Fibroblast of lung (primary cell): ENCODE measurements at regions not wholly inside any gene's neighbourhood (a gene's known extent, or its start where the extent isn't known, plus 50 kb on each side); places are given as distances from the start of the nearest gene placed in this dataset.

ENCODE experiments used
- DNase-seq, 2 donors: peaks; one replicate each; pipeline versions ENCODE4 v3.0.0 to v3.0.0-alpha.2; 2010; ENCODE audit warnings: low read depth in 2 of 2
- H2AFZ ChIP-seq: 2 replicates; pipeline ENCODE4 v1.5.1; 2012; ENCODE audit warnings: low read length, control low read depth, inconsistent platforms
- H3K27ac ChIP-seq: 2 replicates; pipeline ENCODE4 v1.5.1; 2011; ENCODE audit warnings: low read length, control low read depth; ENCODE audit not compliant: insufficient read depth
- H3K27me3 ChIP-seq: 2 replicates; pipeline ENCODE4 v1.5.1; 2011; ENCODE audit warnings: mild to moderate bottlenecking, low read length; ENCODE audit not compliant: control insufficient read depth, insufficient read depth
- H3K36me3 ChIP-seq: 2 replicates; pipeline ENCODE4 v1.5.1; 2011; ENCODE audit warnings: low read length; ENCODE audit not compliant: control insufficient read depth, insufficient read depth
- H3K4me1 ChIP-seq: 2 replicates; pipeline ENCODE4 v1.5.1; 2011; ENCODE audit warnings: low read length; ENCODE audit not compliant: control insufficient read depth, insufficient read depth; ENCODE audit errors: extremely low read depth
- H3K4me2 ChIP-seq: 2 replicates; pipeline ENCODE4 v1.5.1; 2011; ENCODE audit warnings: low read length, control low read depth; ENCODE audit not compliant: insufficient read depth; ENCODE audit errors: extremely low read depth
- H3K4me3 ChIP-seq, 4 experiments: fragments of 200-600 bp in 1 of 4; sonication (generic) in 1 of 4; replicated peaks in 1 of 4; 2 replicates each; pipeline ENCODE4 v1.5.1; 2011 to 2016; ENCODE audit warnings: low read length in 4 of 4, low read depth in 3 of 4, mild to moderate bottlenecking in 3 of 4, control low read depth in 2 of 4, inconsistent platforms in 1 of 4, mixed read lengths in 1 of 4; ENCODE audit not compliant: insufficient read depth in 1 of 4; ENCODE audit errors: control extremely low read depth in 1 of 4
- H3K79me2 ChIP-seq: 2 replicates; pipeline ENCODE4 v1.5.1; 2012; ENCODE audit warnings: mild to moderate bottlenecking, low read length, inconsistent platforms; ENCODE audit not compliant: control insufficient read depth, insufficient read depth
- H3K9ac ChIP-seq: 2 replicates; pipeline ENCODE4 v1.5.1; 2011; ENCODE audit warnings: mild to moderate bottlenecking, low read length, control low read depth; ENCODE audit not compliant: insufficient read depth
- H3K9me3 ChIP-seq: 2 replicates; pipeline ENCODE4 v1.5.1; 2012; ENCODE audit warnings: low read depth, low read length; ENCODE audit not compliant: control insufficient read depth, insufficient read depth
- H4K20me1 ChIP-seq: 2 replicates; pipeline ENCODE4 v1.5.1; 2011; ENCODE audit warnings: low read length; ENCODE audit not compliant: control insufficient read depth, insufficient read depth; ENCODE audit errors: extremely low read depth
- CTCF ChIP-seq, 2 donors: IDR thresholded peaks in 1 of 2; conservative IDR thresholded peaks in 1 of 2; 1 replicate in 1 of 2; 2 replicates in 1 of 2; pipeline ENCODE4 v1.5.1; 2011 to 2012; ENCODE audit warnings: low read length in 2 of 2, control low read depth in 1 of 2, inconsistent platforms in 1 of 2, low read depth in 1 of 2, mild to moderate bottlenecking in 1 of 2
- EZH2 ChIP-seq: IDR thresholded peaks from 2 replicates; pipeline ENCODE4 v1.5.1; 2012; ENCODE audit warnings: low read length, control low read depth, mild to moderate bottlenecking; ENCODE audit errors: missing control alignments

- no peak overlapping the region for H3K27ac ChIP-seq
- no peak overlapping the region for H3K4me3 ChIP-seq
- H4K20me1 ChIP-seq = no peaks in the 10 kb centered on the region
- no peak overlapping the region for H3K4me2 ChIP-seq
- H3K9ac ChIP-seq = no peak overlapping the region
- no peak for DNase-seq
- no peaks in the 10 kb centered on the region for H3K36me3 ChIP-seq
- no peaks in the 10 kb centered on the region for H3K27me3 ChIP-seq
- H3K4me1 ChIP-seq = no peaks in the 10 kb centered on the region
- no peak overlapping the region for H2AFZ ChIP-seq
- H3K79me2 ChIP-seq = no peaks in the 10 kb centered on the region
- no peaks in the 10 kb centered on the region for H3K9me3 ChIP-seq
- TF ChIP-seq EZH2 (no peak), CTCF (conservative IDR thresholded peaks at IDR 0.05 in 1 of 2, IDR thresholded peaks at IDR 0.05 in 1 of 2; ENCODE audit: low read depth in 1 of 2, low read length in 2 of 2) (no peak)
These were observed 448.5 kb upstream of the B3GALT2 start for GRCh38 chr1:193634876-193635275.

GRCh38 chr1:193634470-193634869 lies 448.1 kb upstream of the B3GALT2 start:
- no peaks in the 10 kb centered on the region for H3K79me2 ChIP-seq
- H2AFZ ChIP-seq = no peak overlapping the region
- H3K4me1 ChIP-seq = no peaks in the 10 kb centered on the region
- H3K9me3 ChIP-seq = no peaks in the 10 kb centered on the region
- no peaks in the 10 kb centered on the region for H3K36me3 ChIP-seq
- no peak overlapping the region for H3K4me3 ChIP-seq
- no peaks in the 10 kb centered on the region for H4K20me1 ChIP-seq
- H3K9ac ChIP-seq = no peak overlapping the region
- DNase-seq = no peak
- H3K27ac ChIP-seq = no peak overlapping the region
- H3K4me2 ChIP-seq = no peak overlapping the region
- H3K27me3 ChIP-seq = no peaks in the 10 kb centered on the region
- no peak for TF ChIP-seq CTCF (conservative IDR thresholded peaks at IDR 0.05 in 1 of 2, IDR thresholded peaks at IDR 0.05 in 1 of 2; ENCODE audit: low read depth in 1 of 2, low read length in 2 of 2)
- TF ChIP-seq EZH2 = no peak

- no peak overlapping the region for H3K9ac ChIP-seq
- H3K4me3 ChIP-seq = no peak overlapping the region
- H3K27me3 ChIP-seq = no peaks in the 10 kb centered on the region
- H3K4me2 ChIP-seq = no peak overlapping the region
- H2AFZ ChIP-seq = no peak overlapping the region
- DNase-seq = no peak
- no peaks in the 10 kb centered on the region for H3K9me3 ChIP-seq
- no peaks in the 10 kb centered on the region for H3K36me3 ChIP-seq
- H3K4me1 ChIP-seq = no peaks in the 10 kb centered on the region
- TF ChIP-seq CTCF (conservative IDR thresholded peaks at IDR 0.05 in 1 of 2, IDR thresholded peaks at IDR 0.05 in 1 of 2; ENCODE audit: low read depth in 1 of 2, low read length in 2 of 2) (no peak), EZH2 (no peak)
- no peak overlapping the region for H3K27ac ChIP-seq
- no peaks in the 10 kb centered on the region for H4K20me1 ChIP-seq
- H3K79me2 ChIP-seq = no peaks in the 10 kb centered on the region
These were observed 447.6 kb upstream of the B3GALT2 start for GRCh38 chr1:193633991-193634390.
